Stimulated activated CD4-positive, alpha-beta T cell treated with anti-CD3 and anti-CD28 coated beads, Interleukin-4, amount 100 ng/mL, for 1 hour (primary cell): ENCODE measurements at regions not wholly inside any gene's neighbourhood (a gene's known extent, or its start where the extent isn't known, plus 50 kb on each side); places are given as distances from the start of the nearest gene placed in this dataset.
"Not testable (repeated sequence)": the region's sequence is repeated elsewhere in the genome, so short reads cannot be mapped to it uniquely, and the experiment has no call there.

Source experiments
- DNase-seq: peaks from one replicate; pipeline ENCODE4 v3.0.0-alpha.2; 2020

GRCh38 chr22:34608540-34609115 is 457.3 kb upstream of the ISX start:
- DNase-seq: no peak

- DNase-seq: no peak
Observed at GRCh38 chr22:34609646-34610045, 456.3 kb upstream of the ISX start.

- DNase-seq: no peak
Observed at GRCh38 chr22:34620161-34620560, 445.8 kb upstream of the ISX start.

GRCh38 chr22:34620832-34621231 is 445.1 kb upstream of the ISX start:
- DNase-seq: no peak

- DNase-seq: no peak
Observed at GRCh38 chr22:34622602-34623001, 443.4 kb upstream of the ISX start.

GRCh38 chr22:34623580-34623979 is 442.4 kb upstream of the ISX start:
- DNase-seq: no peak

- not testable (repeated sequence) for DNase-seq
Observed at GRCh38 chr22:34625892-34626291, 440.1 kb upstream of the ISX start.

GRCh38 chr22:34638128-34638527 is 427.8 kb upstream of the ISX start:
- no peak for DNase-seq

- no peak for DNase-seq
Observed at GRCh38 chr22:34639911-34640310, 426.0 kb upstream of the ISX start.

GRCh38 chr22:34645375-34645774 is 420.6 kb upstream of the ISX start:
- DNase-seq: no peak

- DNase-seq: no peak
Observed at GRCh38 chr22:34669001-34669400, 397.0 kb upstream of the ISX start.

GRCh38 chr22:34683031-34683430 is 382.9 kb upstream of the ISX start:
- DNase-seq: not testable (repeated sequence)

- not testable (repeated sequence) for DNase-seq
Observed at GRCh38 chr22:34684278-34684677, 381.7 kb upstream of the ISX start.

GRCh38 chr22:34687116-34687515 is 378.8 kb upstream of the ISX start:
- no peak for DNase-seq

GRCh38 chr22:34688825-34689224 is 377.1 kb upstream of the ISX start:
- no peak for DNase-seq

- DNase-seq: no peak
Observed at GRCh38 chr22:34696557-34696956, 369.4 kb upstream of the ISX start.

- no peak for DNase-seq
Observed at GRCh38 chr22:34702279-34702678, 363.7 kb upstream of the ISX start.

GRCh38 chr22:34709641-34710040 is 356.3 kb upstream of the ISX start:
- no peak for DNase-seq

GRCh38 chr22:34722901-34723300 is 343.1 kb upstream of the ISX start:
- DNase-seq: no peak

GRCh38 chr22:34736081-34736480 is 329.9 kb upstream of the ISX start:
- DNase-seq: no peak

- DNase-seq: no peak
Observed at GRCh38 chr22:34738661-34739400, 327.1 kb upstream of the ISX start.

- DNase-seq: no peak
Observed at GRCh38 chr22:34743110-34743751, 322.7 kb upstream of the ISX start.

GRCh38 chr22:34760276-34761008 is 305.5 kb upstream of the ISX start:
- DNase-seq: no peak

- no peak for DNase-seq
Observed at GRCh38 chr22:34761111-34761510, 304.8 kb upstream of the ISX start.
